NCI-H1417 (cell line): ENCODE measurements at regions not wholly inside any gene's neighbourhood (a gene's known extent, or its start where the extent isn't known, plus 50 kb on each side); places are given as distances from the start of the nearest gene placed in this dataset.
"Not testable (repeated sequence)": the region's sequence is repeated elsewhere in the genome, so short reads cannot be mapped to it uniquely, and the experiment has no call there.

Experiments
- DNase-seq, 3 experiments: peaks; one replicate each; lab custom pipeline; 2025; lab: John Stamatoyannopoulos, UW

DNA sequence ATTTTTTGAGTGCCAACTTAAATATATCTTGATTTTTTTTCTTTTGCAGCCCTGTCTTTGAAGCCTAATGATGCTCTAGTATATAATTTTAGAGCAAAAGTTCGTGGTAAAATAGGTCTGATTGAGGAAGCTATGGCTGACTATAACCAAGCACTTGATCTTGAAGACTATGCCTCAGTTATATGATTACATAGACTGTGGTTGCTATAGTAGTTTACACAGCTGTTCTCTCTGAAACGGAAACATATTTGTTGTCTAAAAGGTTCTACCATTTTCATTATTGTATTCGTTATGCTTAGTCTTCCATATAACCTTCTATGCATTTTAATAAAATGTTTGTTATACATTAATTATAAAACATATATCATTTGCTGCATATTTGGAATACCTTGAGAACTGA lies 246.7 kb downstream of the TTC6 start:
- no peak for DNase-seq

DNA sequence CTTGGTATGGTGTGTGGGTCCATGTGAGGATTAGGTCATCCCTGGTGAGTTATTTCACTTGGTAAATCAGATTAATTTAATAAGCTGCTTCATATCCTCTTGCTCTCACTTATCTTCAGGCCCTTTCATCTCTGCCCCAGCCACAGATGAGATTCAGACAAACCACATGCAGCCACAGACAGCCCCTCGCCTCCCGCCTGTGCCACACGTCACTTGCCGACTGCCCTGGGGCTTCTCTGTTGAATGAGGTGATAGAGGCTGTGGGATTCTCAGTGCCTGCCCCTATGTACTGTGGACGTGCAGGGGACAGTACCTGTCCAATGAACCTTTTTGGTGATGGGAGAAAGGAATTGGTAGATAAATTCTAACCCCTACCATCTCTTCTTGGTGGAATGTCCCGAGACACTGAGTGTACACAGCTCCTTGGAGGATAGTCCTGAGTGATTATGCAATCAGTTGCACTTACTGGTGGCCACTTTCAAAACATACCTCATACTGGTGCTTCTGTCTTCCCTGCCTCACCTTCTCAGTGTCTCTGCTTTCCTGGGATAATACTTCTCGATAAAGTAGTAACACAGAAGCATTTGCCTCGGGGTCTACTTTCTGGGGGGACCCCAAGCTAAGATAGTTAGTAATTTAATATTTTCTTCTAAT lies 248.7 kb downstream of the TTC6 start:
- DNase-seq = no peak

GRCh38 chr14:37844614-37845013 lies 249.2 kb downstream of the TTC6 start:
- DNase-seq = no peak

DNA sequence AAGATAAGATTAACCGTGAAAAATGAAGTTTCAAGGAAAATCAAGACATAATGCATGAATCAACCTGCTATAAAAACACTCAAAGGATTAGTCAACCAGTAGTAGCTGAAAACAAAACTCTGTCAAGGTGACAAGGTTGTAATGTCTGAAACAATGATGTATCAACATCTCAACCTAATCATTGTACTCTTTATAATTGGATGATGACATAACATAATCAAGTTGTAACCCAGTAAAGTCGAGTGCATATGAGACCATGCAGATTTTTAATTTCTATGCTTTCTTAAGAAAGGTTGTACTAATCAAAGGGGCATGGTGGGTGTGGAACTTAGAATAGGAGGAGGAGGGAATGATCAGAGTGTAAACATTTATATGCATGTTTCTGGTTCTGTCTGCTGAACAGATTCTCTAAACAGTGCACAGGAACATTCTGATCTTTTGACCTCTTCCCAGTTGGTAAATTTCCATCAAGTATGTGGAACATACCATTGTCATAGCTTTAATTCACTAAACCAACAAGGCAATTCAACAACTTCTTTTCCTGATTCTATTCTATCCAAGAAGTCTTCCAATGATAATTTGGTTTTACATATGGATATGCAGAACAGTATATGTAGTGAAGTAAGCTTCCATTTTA lies 253.7 kb downstream of the TTC6 start:
- no peak for DNase-seq

DNA sequence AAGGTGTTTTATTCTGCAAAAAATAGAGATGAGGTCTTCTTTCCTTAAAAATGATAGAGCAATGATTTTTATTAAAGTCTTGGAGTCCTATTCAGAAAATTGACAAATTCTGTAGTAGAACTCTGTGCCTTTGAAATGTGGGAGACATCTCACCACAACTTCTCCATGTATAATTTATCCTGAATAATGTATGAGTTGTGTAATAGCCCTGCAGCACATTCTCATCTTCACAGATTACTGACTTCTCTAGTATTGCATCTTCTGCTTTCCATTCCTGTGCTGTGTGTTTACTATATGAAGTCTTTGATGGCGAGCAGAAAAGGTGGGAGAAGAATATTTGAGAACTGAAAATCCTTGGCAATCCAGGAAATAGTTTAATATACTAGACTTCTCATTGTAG lies 255.6 kb downstream of the TTC6 start:
- no peak for DNase-seq

- no peak for DNase-seq
These were observed 260.4 kb downstream of the TTC6 start for GRCh38 chr14:37855871-37856270.

DNA sequence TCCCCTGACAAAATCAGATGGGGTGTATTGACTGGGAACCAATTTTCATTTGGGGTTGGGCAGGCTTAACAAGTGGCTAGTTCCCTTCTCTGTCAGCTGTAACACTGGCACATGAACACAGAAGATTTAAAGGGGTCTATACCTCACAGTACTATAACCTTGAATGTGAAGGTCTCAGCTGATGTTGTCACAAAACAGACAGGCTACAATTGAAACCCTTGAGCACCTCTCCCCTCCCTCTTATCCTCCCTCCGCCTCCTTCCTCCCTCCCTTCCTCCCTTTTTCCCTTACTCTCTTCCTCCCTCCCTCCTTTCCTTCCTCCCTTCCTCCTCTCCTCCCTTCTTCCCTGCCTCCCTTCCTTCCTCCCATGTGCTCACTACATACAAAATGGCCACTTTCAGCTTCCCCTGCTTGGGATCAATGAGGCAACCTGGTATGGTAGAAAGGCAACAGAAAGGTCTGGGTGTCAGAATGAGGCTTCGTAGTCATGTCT lies 262.4 kb downstream of the TTC6 start:
- DNase-seq = no peak

DNA sequence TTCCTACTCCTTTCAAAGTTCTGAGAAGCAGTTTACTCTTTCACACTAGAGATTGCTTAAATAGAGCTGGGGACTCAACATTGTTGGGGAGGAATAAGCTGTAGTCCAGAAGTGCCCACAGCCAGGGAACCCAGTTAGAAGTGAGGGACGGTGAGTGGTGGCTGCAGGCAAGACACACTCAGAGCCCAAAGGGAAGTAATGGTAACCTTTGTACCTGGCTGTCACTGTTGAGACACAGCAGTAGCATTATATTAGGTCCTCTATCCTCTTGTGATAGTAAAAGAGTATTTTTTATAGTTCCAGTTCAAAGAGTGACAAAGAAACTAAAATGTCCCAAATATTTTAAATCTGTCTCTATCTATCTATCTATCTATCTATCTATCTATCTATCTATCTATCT lies 263.3 kb downstream of the TTC6 start:
- no peak for DNase-seq

DNA sequence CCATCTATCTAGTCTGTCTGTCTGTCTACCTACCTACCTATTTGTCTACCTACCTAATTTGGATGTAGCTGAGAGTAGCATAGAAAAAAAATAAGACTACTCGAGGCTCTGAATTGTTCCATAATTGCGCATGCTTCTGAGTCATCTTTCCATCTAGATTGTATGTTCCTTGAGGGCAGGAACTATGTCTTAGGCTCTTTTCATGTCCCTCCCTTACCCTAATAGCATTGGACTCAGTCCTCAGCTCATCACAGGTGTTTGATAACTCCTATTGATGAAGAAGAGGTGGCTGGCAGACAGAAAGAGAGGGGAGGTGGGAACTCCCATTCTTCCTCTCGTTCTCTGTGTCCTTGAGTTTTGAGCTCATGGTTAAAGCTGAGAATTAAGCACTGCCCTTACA lies 263.7 kb downstream of the TTC6 start:
- no peak for DNase-seq

GRCh38 chr14:37862263-37862662 lies 266.8 kb downstream of the TTC6 start:
- peak; percentile 8 to 40 (median 11) for DNase-seq

DNA sequence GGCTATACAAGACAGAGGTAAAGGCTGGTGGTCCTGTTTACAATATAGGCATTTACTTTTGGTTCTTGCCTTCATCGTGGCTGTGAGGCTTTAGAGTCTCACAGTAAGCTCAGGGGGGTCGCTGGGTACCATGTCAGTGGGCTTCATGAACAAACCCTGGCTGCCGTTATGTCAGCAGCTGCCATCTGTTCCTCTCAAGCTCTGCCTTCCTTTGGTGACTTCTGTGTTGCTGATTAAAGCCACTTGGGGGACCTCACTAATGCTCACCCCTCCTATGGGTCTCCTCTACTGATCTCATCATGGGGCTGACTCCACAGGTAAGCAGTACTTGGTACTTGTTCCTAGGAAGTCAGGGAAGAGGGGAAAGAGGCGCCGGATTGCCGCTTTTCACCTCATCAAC lies 268.7 kb downstream of the TTC6 start:
- DNase-seq = no peak

- peak in 2 of 3 experiments; percentile 11 to 18 for DNase-seq
These were observed 269.7 kb downstream of the TTC6 start for GRCh38 chr14:37864861-37865718.

DNA sequence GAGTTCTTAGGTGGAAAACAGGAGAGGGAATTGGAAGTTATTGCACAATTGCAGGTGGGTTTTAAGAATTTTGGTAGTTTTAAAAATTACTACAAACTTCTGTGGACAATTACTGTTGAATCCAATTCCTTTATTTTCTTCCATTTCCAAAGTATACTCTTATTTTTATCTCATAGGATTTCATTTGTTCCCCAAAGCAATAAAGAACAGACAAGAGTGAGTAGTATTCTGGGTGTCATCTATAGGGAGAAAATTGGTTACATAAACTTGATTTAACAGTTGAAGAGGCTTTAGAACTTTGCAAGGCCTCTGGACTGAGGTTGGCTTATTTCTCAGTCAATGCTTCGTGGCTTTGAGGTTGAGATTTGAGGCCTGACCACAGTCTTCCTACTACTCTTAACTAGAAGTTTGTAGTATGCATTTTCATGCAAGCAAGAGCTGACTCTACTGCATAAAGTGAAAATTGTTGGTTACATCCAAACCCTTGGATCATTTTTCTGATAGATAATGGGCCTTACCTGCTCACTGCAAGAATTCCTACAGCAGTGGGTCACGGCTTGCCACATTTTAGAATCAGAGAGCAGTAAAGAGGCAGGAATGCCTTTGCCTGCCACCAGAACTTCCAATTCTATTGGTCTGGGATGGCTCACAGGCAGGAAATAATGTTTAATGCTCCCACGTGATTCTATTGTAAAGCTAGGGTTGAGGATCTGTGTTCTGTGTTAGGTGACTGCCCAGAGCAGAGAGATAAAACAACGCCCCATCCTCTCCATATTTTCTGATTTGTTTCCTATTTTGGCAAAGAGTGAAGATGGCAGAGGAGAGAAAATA lies 270.5 kb downstream of the TTC6 start:
- DNase-seq = no peak

DNA sequence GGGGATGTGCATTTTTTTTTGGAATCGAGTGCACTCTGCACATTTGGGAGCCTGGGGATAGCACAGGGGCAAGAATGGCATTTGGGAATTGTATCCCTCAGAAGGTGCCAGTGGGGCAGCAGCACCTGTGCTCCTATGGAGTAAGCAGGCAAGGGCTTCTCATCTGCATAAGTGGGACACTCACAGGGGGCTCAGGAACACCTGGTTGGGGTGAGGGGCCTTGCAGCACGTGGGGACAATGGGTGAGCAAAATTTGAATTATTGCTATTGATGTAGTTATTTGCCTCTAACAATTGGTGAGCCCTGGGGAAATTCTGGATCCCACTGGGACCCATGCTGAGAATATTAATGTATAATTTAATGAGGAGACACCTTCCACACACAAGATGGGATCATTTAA lies 274.2 kb downstream of the TTC6 start:
- DNase-seq = peak in 2 of 3 experiments; percentile 72 to 93

- no peak for DNase-seq
These were observed 274.7 kb downstream of the TTC6 start for GRCh38 chr14:37870170-37870569.

GRCh38 chr14:37870632-37871346 lies 275.4 kb downstream of the TTC6 start:
- peak; percentile 29 to 81 (median 80) for DNase-seq

DNA sequence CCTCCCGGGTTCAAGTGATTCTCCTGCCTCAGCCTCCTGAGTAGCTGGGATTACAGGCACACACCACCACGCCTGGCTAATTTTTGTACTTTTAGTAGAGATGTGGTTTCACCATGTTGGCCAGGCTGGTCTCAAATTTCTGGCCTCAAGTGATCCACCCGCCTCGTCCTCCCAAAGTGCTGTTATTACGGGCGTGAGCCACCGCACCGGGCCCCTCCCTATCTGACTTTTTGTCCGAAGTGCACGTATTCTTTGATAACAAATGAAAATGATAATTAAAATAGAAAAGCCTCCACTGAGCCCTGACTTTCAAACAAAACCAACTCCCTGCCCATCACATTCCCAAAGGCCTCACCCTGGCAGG lies 278.6 kb downstream of the TTC6 start:
- not testable (repeated sequence) for DNase-seq

GRCh38 chr14:37874429-37875109 lies 279.1 kb downstream of the TTC6 start:
- peak; percentile 74 to 91 (median 84) for DNase-seq

DNA sequence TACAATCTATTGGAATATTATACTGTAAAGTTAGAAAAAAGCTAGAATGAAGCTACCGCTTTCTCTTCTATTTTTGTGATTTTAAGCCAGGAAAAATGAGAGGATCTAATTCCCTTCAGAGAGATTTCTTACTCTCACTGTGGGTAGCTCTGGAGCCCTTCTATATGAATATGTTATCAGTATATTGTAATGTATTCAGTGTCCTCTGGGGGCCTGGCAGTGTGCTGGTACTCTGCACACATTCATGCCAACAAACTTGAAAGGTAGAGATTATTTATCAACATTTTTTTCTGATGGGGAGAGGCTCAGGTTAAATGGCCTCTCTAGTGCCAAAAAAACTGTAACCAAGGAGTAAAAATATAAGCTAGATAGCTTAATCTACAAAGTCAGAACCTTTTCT lies 292.8 kb downstream of the TTC6 start:
- no peak for DNase-seq

DNA sequence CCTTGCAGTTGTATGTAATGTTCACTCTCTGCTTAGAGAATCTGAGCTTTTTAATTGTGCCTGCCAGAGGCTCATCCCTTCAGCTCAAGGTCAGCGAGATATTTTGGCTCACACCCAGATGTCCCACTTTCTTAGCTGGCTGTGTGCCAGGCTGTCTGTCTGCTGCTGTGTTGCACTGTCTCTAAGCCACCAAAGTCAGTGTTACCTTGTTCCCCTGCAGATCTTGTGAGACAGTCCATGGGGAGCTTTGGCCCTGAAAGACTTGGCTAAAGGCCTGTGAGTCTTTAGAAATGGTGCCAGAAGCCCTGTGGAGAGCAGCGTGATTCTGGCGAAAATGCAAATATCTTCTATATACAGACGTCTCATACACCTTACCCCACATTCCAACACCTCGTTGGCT lies 293.7 kb downstream of the TTC6 start:
- DNase-seq = peak; percentile 17 to 73 (median 47)

GRCh38 chr14:37890095-37890494 lies 294.7 kb downstream of the TTC6 start:
- no peak for DNase-seq
